GM19240 (cell line): ENCODE measurements at regions not wholly inside any gene's neighbourhood (a gene's known extent, or its start where the extent isn't known, plus 50 kb on each side); places are given as distances from the start of the nearest gene placed in this dataset.

Source experiments
- DNase-seq: peaks from one replicate; pipeline ENCODE4 v3.0.0; 2011; ENCODE audit warnings: low spot score; ENCODE audit not compliant: insufficient read length

GRCh38 chr15:69940441-69941300, 157.0 kb downstream of the TLE3 start:
- no peak for DNase-seq

- no peak for DNase-seq
Observed at GRCh38 chr15:69941301-69941605, 156.5 kb downstream of the TLE3 start.

- no peak for DNase-seq
Observed at GRCh38 chr15:69941706-69942495, 155.8 kb downstream of the TLE3 start.

GRCh38 chr15:69943637-69944036, 154.1 kb downstream of the TLE3 start:
- DNase-seq = no peak

GRCh38 chr15:69945729-69946128, 152.0 kb downstream of the TLE3 start:
- no peak for DNase-seq

- no peak for DNase-seq
Observed at GRCh38 chr15:69946870-69947269, 150.8 kb downstream of the TLE3 start.

- no peak for DNase-seq
Observed at GRCh38 chr15:69947394-69947793, 150.3 kb downstream of the TLE3 start.

- no peak for DNase-seq
Observed at GRCh38 chr15:69949485-69949884, 148.2 kb downstream of the TLE3 start.

- DNase-seq = no peak
Observed at GRCh38 chr15:69951256-69951897, 146.3 kb downstream of the TLE3 start.

- DNase-seq = no peak
Observed at GRCh38 chr15:69951898-69952555, 145.7 kb downstream of the TLE3 start.

GRCh38 chr15:69953051-69953450, 144.7 kb downstream of the TLE3 start:
- no peak for DNase-seq

GRCh38 chr15:69953816-69954215, 143.9 kb downstream of the TLE3 start:
- no peak for DNase-seq

- no peak for DNase-seq
Observed at GRCh38 chr15:69954666-69955065, 143.1 kb downstream of the TLE3 start.

- no peak for DNase-seq
Observed at GRCh38 chr15:69955240-69955894, 142.3 kb downstream of the TLE3 start.

- no peak for DNase-seq
Observed at GRCh38 chr15:69956417-69956816, 141.3 kb downstream of the TLE3 start.

GRCh38 chr15:69957175-69957574, 140.5 kb downstream of the TLE3 start:
- no peak for DNase-seq

GRCh38 chr15:69958496-69959084, 139.1 kb downstream of the TLE3 start:
- no peak for DNase-seq

GRCh38 chr15:69962561-69962960, 135.2 kb downstream of the TLE3 start:
- no peak for DNase-seq

GRCh38 chr15:69963385-69963784, 134.3 kb downstream of the TLE3 start:
- DNase-seq = no peak

- no peak for DNase-seq
Observed at GRCh38 chr15:69971771-69972170, 125.9 kb downstream of the TLE3 start.

- no peak for DNase-seq
Observed at GRCh38 chr15:69972436-69972835, 125.3 kb downstream of the TLE3 start.
